ENCODE measurements at regions not wholly inside any gene's neighbourhood (a gene's known extent, or its start where the extent isn't known, plus 50 kb on each side); places are given as distances from the start of the nearest gene placed in this dataset.

- H3K4me3 Mint-ChIP-seq: no peak overlapping the region
- intact Hi-C loops (cut with micrococcal nuclease): no loop called here
- no peaks in the 10 kb centered on the region for H3K36me3 Mint-ChIP-seq (ENCODE audit: low read depth)
- H3K27me3 Mint-ChIP-seq: peaks cover 24% of the 10 kb centered on the region
- ATAC-seq: no peak
- H3K27ac Mint-ChIP-seq: no peak overlapping the region
- H3K4me1 Mint-ChIP-seq (ENCODE audit: low read depth): no peaks in the 10 kb centered on the region
- no peaks in the 10 kb centered on the region for H3K9me3 Mint-ChIP-seq
- ChIA-PET POLR2A (no interaction called here), CTCF (interaction anchor here (0.9 kb wide), 1 partner anchor 33 kb away, joined by 3 read pairs; no protein-coding TSS in a partner anchor)
- DNase-seq: no peak
- TF ChIP-seq CTCF (IDR thresholded peaks at IDR 0.05): no peak
Measured at GRCh38 chr2:198347946-198348345, 543.6 kb downstream of the PLCL1 start.

GRCh38 chr2:198347349-198347748 lies 543.0 kb downstream of the PLCL1 start:
- no peaks in the 10 kb centered on the region for H3K9me3 Mint-ChIP-seq
- DNase-seq: no peak
- intact Hi-C loops (cut with micrococcal nuclease): no loop called here
- no peak overlapping the region for H3K4me3 Mint-ChIP-seq
- peaks cover 24% of the 10 kb centered on the region for H3K27me3 Mint-ChIP-seq
- no peak overlapping the region for H3K27ac Mint-ChIP-seq
- no peaks in the 10 kb centered on the region for H3K4me1 Mint-ChIP-seq (ENCODE audit: low read depth)
- no peak for TF ChIP-seq CTCF (IDR thresholded peaks at IDR 0.05)
- no peaks in the 10 kb centered on the region for H3K36me3 Mint-ChIP-seq (ENCODE audit: low read depth)
- ChIA-PET CTCF (no interaction called here), POLR2A (no interaction called here)
- ATAC-seq: no peak

- DNase-seq: no peak
- Mint-ChIP-seq H3K4me1 (ENCODE audit: low read depth) (no peaks in the 10 kb centered on the region), H3K4me3 (no peak overlapping the region), H3K27ac (no peak overlapping the region), H3K9me3 (no peaks in the 10 kb centered on the region), H3K27me3 (peaks cover 24% of the 10 kb centered on the region), H3K36me3 (ENCODE audit: low read depth) (no peaks in the 10 kb centered on the region)
- no peak for ATAC-seq
- intact Hi-C loops (cut with micrococcal nuclease): no loop called here
- ChIA-PET CTCF (interaction anchor here (1.0 kb wide), 1 partner anchor 47 kb away, joined by 3 read pairs; no protein-coding TSS in a partner anchor), POLR2A (no interaction called here)
- no peak for TF ChIP-seq CTCF (IDR thresholded peaks at IDR 0.05)
Measured at GRCh38 chr2:198343471-198343870, 539.1 kb downstream of the PLCL1 start.

- peaks cover 20% of the 10 kb centered on the region for H3K27me3 Mint-ChIP-seq
- ChIA-PET CTCF (interaction anchor here (1.1 kb wide), 1 partner anchor 26 kb away, joined by 4 read pairs; no protein-coding TSS in a partner anchor), POLR2A (no interaction called here)
- no peak overlapping the region for H3K27ac Mint-ChIP-seq
- H3K4me1 Mint-ChIP-seq (ENCODE audit: low read depth): no peaks in the 10 kb centered on the region
- TF ChIP-seq CTCF (IDR thresholded peaks at IDR 0.05): no peak
- intact Hi-C loops (cut with micrococcal nuclease): no loop called here
- H3K4me3 Mint-ChIP-seq: no peak overlapping the region
- ATAC-seq: no peak
- H3K36me3 Mint-ChIP-seq (ENCODE audit: low read depth): no peaks in the 10 kb centered on the region
- no peak for DNase-seq
- no peaks in the 10 kb centered on the region for H3K9me3 Mint-ChIP-seq
Measured at GRCh38 chr2:198340846-198341245, 536.5 kb downstream of the PLCL1 start.

- TF ChIP-seq CTCF (IDR thresholded peaks at IDR 0.05): no peak
- Mint-ChIP-seq H3K9me3 (no peaks in the 10 kb centered on the region), H3K4me1 (ENCODE audit: low read depth) (no peaks in the 10 kb centered on the region), H3K36me3 (ENCODE audit: low read depth) (no peaks in the 10 kb centered on the region), H3K4me3 (no peak overlapping the region), H3K27ac (no peak overlapping the region), H3K27me3 (peaks cover 20% of the 10 kb centered on the region)
- intact Hi-C loops (cut with micrococcal nuclease): no loop called here
- CTCF ChIA-PET: interaction anchor here (1.0 kb wide), 1 partner anchor 11 kb away, joined by 3 read pairs; no protein-coding TSS in a partner anchor
- no peak for ATAC-seq
- POLR2A ChIA-PET: no interaction called here
- no peak for DNase-seq
Measured at GRCh38 chr2:198339116-198339515, 534.7 kb downstream of the PLCL1 start.

Measured in activated CD8-positive, alpha-beta T cell treated with anti-CD3 and anti-CD28 coated beads for 36 hours (primary cell).